Skeletal muscle tissue (tissue), 3 donors: ENCODE measurements at regions not wholly inside any gene's neighbourhood (a gene's known extent, or its start where the extent isn't known, plus 50 kb on each side); places are given as distances from the start of the nearest gene placed in this dataset.
A peak's percentile ranks its signal among the peaks of the same experiment; 100 is the strongest.

Experiments
- H3K27ac ChIP-seq: one replicate; pipeline ENCODE4 v1.7.0; 2013; ENCODE audit warnings: mild to moderate bottlenecking, low read depth, low read length, inconsistent platforms
- H3K27me3 ChIP-seq, 3 donors: one replicate each; pipeline ENCODE4 v1.7.0; 2013; ENCODE audit warnings: low read length in 3 of 3; ENCODE audit not compliant: control insufficient read depth in 3 of 3, insufficient read depth in 3 of 3
- H3K36me3 ChIP-seq, 3 donors: one replicate each; pipeline ENCODE4 v1.7.0; 2013; ENCODE audit warnings: low read length in 3 of 3; ENCODE audit not compliant: control insufficient read depth in 3 of 3, insufficient read depth in 3 of 3
- H3K4me1 ChIP-seq, 3 donors: one replicate each; pipeline ENCODE4 v1.7.0; 2013; ENCODE audit warnings: low read length in 3 of 3, mild to moderate bottlenecking in 3 of 3; ENCODE audit not compliant: control insufficient read depth in 3 of 3, insufficient read depth in 3 of 3
- H3K4me3 ChIP-seq, 3 donors: one replicate each; pipeline ENCODE4 v1.7.0; 2013; ENCODE audit warnings: low read length in 3 of 3
- H3K9ac ChIP-seq, 3 donors: one replicate each; pipeline ENCODE4 v1.7.0; 2013; ENCODE audit warnings: low read length in 3 of 3, mild to moderate bottlenecking in 3 of 3, moderate library complexity in 2 of 3, low read depth in 1 of 3
- H3K9me3 ChIP-seq, 3 donors: one replicate each; pipeline ENCODE4 v1.7.0; 2013; ENCODE audit warnings: low read length in 3 of 3; ENCODE audit not compliant: control insufficient read depth in 3 of 3
- donor health status: Osteomylitis.

DNA sequence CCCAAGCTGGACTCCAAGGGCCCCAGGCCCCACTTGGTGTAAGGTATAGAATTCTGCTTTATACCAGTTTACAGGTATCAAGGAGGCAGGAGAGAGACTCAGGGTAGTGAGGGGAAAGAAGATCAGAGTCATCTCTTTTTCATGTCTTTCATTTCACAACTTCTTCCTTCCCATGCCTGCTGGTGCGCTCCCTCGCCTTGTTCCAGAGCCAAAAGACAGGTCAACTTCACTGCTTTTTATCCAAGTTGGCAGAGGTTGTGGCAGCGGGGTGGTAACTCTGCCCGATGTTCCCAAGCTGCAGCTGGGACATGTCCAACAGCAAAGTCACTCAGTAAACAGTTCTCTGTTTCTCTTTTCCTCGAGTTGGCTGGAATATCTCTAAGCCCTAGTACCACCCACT is 86.3 kb upstream of the TCF12 start:
- Histone ChIP-seq H3K27me3 (no peaks in the 10 kb centered on the region), H3K9me3 (no peaks in the 10 kb centered on the region), H3K4me1 (peaks cover 4 to 14% (median 11%) of the 10 kb centered on the region in 3 donors), H3K36me3 (no peaks in the 10 kb centered on the region), H3K27ac (peak overlapping the region; percentile 88), H3K4me3 (peak overlapping the region; percentile 20 to 25 (median 23)), H3K9ac (peak overlapping the region in 2 of 3 donors; percentile 27 to 73)

DNA sequence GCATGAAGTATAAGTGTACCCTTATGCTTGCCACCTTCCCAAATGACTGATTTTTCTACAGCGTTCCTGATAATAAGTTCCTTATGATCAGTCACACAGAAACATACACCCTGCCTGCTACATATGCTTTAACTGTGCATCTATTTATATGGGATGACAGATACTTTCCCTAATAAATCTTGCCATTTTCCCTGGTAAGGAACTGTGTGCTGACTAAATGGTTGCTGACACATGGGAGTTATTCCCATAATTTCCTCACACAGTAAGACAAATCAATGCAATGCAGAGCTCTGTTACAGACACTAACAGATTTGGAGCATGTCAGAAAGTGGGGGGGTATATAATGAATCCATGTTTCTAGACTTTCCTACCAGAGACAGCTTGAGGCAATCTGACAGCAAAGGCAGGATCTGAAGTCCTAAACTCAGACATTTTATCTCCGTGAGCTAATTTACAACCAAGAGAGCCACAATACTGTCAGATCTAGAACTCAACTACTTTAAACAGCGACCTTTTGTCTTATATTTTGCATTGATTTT is 86.9 kb upstream of the TCF12 start:
- H3K27me3 ChIP-seq = no peaks in the 10 kb centered on the region
- no peaks in the 10 kb centered on the region for H3K36me3 ChIP-seq
- H3K9ac ChIP-seq = peak overlapping the region in 1 of 3 donors; percentile 73
- H3K27ac ChIP-seq = peak overlapping the region; percentile 88
- no peak overlapping the region for H3K4me3 ChIP-seq
- peaks cover 4 to 14% (median 11%) of the 10 kb centered on the region in 3 donors for H3K4me1 ChIP-seq
- H3K9me3 ChIP-seq = no peaks in the 10 kb centered on the region

DNA sequence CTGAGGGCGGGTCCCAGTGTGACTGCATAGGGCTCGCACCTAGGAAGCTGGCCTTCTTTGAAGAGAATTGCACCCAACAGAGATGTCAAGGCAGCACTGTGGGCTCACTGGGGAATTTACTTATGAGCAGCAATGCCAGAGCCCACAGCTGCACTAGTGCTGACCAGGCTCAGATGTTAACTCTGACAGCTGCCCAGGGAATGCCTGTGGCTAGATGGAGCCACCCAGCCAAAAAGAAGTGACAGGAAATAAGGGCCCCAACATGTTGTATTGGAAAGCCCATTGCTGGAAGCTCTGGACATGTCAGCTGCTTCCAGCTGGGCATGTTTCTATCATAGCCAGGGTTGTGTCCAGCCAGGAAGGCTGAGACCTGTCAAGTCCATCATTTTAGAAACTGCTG is 90.9 kb upstream of the ZNF280D start:
- H3K4me3 ChIP-seq = no peak overlapping the region
- H3K9me3 ChIP-seq = no peaks in the 10 kb centered on the region

DNA sequence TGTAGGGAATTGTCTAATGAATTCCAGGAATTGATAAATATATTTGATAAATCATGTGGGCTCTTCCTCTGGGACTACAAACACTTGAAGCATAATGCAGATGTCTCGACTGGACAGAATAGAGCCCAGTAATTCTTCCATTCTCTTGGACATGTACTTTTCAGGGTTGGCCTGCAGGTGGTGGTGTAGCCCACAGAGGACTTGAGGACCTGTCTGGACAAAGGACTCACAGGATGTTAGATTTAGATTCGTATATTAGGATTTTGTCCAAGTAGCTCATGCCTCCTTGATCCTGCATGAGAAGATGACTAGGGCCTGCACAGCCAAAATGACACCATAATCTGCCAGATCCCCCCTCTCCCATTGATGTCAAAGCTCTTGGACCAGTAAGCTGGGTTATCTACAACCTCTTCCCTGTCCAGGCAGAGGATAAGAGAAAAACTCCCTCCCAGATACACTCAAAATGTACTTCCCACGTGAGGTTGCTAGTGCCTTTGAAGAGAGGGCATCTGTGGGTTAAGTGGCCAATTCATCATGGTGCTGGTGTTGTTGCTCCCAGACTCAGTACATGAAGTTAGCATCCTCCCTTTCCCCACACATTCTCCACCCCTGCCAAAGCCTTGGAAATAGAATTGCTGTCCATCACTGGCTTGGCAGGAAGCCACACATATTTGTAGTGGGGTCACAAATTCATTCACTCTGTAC is 88.6 kb upstream of the ZNF280D start:
- H3K36me3 ChIP-seq = no peaks in the 10 kb centered on the region
- no peak overlapping the region for H3K4me3 ChIP-seq
- H3K4me1 ChIP-seq = peaks cover 4 to 27% (median 16%) of the 10 kb centered on the region in 3 donors
- no peak overlapping the region for H3K27ac ChIP-seq
- no peak overlapping the region for H3K9ac ChIP-seq
- no peaks in the 10 kb centered on the region for H3K27me3 ChIP-seq
- no peaks in the 10 kb centered on the region for H3K9me3 ChIP-seq

More for the DNA sequence above, 90.9 kb upstream of the ZNF280D start:
- H3K4me1 ChIP-seq = peaks cover 3 to 19% (median 15%) of the 10 kb centered on the region in 3 donors
- peak overlapping the region; percentile 57 for H3K27ac ChIP-seq
- no peaks in the 10 kb centered on the region for H3K27me3 ChIP-seq
- H3K9ac ChIP-seq = peak overlapping the region in 1 of 3 donors; percentile 28
- no peaks in the 10 kb centered on the region for H3K36me3 ChIP-seq

DNA sequence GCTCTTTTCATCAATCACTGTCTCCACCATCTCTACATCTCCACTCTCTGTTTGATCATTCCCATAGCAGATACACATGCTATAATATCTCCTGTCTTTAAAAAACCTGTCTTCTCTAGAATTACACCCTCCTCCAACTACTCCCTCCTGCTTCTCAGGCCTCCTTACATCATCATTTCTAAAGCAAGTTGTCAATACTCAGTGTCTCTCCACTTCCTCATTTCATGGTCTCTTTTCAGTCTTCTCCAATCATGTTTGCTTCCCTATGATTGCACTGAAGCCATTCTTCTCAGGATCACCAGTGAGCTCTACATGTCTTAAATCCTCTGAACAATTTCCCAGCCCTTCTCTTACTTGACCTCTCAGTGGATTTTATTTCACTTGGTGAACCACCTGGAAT is 87.0 kb upstream of the ZNF280D start:
- H3K36me3 ChIP-seq = no peaks in the 10 kb centered on the region
- H3K27ac ChIP-seq = no peak overlapping the region
- H3K4me3 ChIP-seq = no peak overlapping the region
- H3K27me3 ChIP-seq = no peaks in the 10 kb centered on the region
- peaks cover 5 to 30% (median 18%) of the 10 kb centered on the region in 3 donors for H3K4me1 ChIP-seq
- no peak overlapping the region for H3K9ac ChIP-seq
- H3K9me3 ChIP-seq = no peaks in the 10 kb centered on the region

DNA sequence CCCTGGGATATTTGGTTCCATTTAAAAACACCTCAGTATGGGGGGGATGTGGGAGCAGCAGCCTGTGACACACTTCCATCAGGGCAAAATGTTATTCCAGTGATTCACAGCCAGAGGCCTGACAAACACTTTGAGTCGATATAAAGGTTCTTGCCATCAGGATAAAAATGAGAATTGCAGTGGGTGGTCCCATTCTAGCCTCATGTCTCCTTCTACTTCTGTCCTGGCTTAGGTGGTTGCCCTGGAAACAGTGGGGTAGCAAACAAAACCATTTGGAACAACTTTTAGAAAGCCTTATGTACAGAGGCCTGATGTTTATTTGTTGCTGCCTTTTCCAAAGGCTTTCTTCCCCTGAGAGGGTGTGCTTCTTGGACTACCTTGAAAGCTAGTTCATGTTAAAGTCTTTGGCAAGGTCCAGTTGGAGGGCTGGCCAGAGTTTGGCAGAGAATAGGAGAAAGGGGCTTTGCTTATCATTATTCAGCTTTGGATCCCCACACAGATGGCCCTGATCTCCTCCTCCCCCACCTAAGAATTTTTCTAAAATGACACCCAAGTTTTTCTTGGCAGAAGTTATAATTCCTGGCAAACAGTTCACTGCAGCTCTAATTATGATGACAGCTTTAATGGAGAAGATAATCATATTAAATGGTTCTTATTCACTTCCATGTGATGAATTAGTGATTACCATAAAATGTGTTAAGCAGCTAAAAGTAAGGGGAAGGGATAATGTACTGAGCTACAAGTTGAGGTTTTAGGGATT is 84.2 kb upstream of the ZNF280D start:
- Histone ChIP-seq H3K27me3 (no peaks in the 10 kb centered on the region), H3K4me3 (no peak overlapping the region), H3K9ac (no peak overlapping the region), H3K36me3 (no peaks in the 10 kb centered on the region), H3K9me3 (no peaks in the 10 kb centered on the region), H3K27ac (peak overlapping the region; percentile 1), H3K4me1 (peaks cover 5 to 36% (median 21%) of the 10 kb centered on the region in 3 donors)

DNA sequence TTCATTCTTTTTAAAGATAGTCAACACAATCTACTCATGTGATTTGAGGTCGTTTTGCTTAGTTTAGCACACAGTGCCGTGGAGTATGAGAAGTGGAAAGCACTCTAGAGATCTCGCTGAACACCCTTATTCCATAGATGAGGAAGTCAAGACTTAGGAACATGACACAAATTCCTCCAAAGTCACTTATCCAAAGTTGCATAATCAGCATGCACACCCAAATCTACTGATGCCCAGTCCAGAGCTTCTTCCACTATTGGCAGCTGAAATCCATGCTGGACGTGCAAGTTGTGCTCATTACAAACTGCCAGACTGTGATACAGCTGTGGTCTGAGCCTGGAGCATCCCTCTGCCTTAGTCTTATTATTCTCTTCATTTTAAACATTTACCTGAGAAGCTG is 83.5 kb upstream of the ZNF280D start:
- Histone ChIP-seq H3K27ac (peak overlapping the region; percentile 1), H3K4me3 (no peak overlapping the region), H3K36me3 (no peaks in the 10 kb centered on the region), H3K9ac (no peak overlapping the region), H3K27me3 (no peaks in the 10 kb centered on the region), H3K4me1 (peaks cover 2 to 31% (median 19%) of the 10 kb centered on the region in 3 donors), H3K9me3 (no peaks in the 10 kb centered on the region)

DNA sequence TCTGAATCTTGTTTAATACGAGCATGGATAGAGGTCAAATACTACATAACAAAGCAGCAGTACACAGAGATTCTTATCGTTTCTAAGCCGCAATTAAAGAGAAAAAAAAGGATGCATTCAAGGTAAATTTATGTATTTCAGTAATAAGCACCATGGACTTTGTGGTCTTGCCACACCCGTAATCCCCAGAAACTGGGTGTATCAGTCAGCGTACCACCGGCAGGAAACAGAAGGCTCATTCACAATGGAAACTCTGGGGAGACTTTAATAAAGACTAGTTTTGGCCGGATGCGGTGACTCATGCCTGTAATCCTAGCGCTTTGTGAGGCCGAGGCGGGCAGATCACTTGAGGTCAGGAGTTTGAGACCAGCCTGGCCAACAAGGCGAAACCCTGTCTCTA is 81.9 kb upstream of the ZNF280D start:
- Histone ChIP-seq H3K27ac (no peak overlapping the region), H3K9ac (no peak overlapping the region), H3K27me3 (no peaks in the 10 kb centered on the region), H3K4me3 (no peak overlapping the region), H3K36me3 (no peaks in the 10 kb centered on the region), H3K4me1 (peaks cover 2 to 26% (median 12%) of the 10 kb centered on the region in 3 donors), H3K9me3 (no peaks in the 10 kb centered on the region)

DNA sequence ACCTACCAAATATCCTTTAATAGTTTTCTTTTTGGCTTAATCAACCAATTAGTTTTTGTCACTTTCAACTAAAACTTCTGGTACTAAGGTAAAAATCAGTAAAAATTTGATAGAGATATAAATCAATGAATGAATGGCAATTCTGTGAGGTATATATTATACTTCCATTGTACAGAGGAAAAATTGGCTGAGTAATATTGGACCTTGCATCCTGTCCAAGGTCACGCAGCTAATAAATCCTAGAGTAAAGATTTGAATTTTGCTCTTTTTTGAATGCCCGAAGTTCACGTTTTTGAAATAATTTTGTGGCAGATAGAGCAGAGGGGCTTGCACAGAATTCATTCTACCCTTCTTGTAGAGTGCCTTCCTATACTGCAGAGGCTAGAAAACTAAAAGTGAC is 81.1 kb upstream of the ZNF280D start:
- H3K4me1 ChIP-seq = peaks cover 2 to 26% (median 12%) of the 10 kb centered on the region in 3 donors
- H3K9me3 ChIP-seq = no peaks in the 10 kb centered on the region
- no peaks in the 10 kb centered on the region for H3K36me3 ChIP-seq
- H3K9ac ChIP-seq = no peak overlapping the region
- no peak overlapping the region for H3K4me3 ChIP-seq
- H3K27me3 ChIP-seq = no peaks in the 10 kb centered on the region
- no peak overlapping the region for H3K27ac ChIP-seq

DNA sequence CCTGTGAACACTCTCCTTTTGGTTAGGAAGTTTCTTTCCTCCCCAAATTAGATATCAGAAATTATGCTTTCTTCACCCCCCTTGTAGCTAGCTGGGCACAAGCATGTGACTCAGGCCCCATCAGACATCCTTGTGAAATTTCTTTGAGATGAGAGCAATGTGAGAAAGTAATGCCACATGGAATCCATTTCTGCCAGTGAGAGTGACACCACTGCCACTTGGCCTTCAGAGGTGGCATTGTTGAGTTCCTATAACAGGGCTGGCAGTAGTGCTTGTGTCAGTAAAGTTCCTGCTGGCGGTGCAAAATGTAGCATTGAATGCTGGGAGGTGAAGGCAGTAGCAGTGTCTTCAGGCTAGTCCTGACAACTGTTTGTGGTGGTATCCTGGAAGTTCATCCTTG is 80.7 kb upstream of the ZNF280D start:
- Histone ChIP-seq H3K4me3 (no peak overlapping the region), H3K36me3 (no peaks in the 10 kb centered on the region), H3K27me3 (no peaks in the 10 kb centered on the region), H3K9ac (no peak overlapping the region), H3K4me1 (peaks cover 2 to 26% (median 12%) of the 10 kb centered on the region in 3 donors), H3K27ac (peak overlapping the region; percentile 49), H3K9me3 (no peaks in the 10 kb centered on the region)
